CD14-positive monocyte (primary cell): ENCODE measurements at regions not wholly inside any gene's neighbourhood (a gene's known extent, or its start where the extent isn't known, plus 50 kb on each side); places are given as distances from the start of the nearest gene placed in this dataset.
"Not testable (repeated sequence)": the region's sequence is repeated elsewhere in the genome, so short reads cannot be mapped to it uniquely, and the experiment has no call there.

Experiments
- DNase-seq, 3 donors: peaks; one replicate each; pipeline ENCODE4 v3.0.0-alpha.2; 2011 to 2022
- H2AFZ ChIP-seq: 2 replicates; pipeline ENCODE4 v1.6.0; 2012; ENCODE audit warnings: mild to moderate bottlenecking, low read depth, low read length, inconsistent platforms; ENCODE audit not compliant: insufficient read depth, poor library complexity, severe bottlenecking
- H3K27ac ChIP-seq, 2 donors: 1 replicate in 1 of 2; 2 replicates in 1 of 2; pipeline ENCODE4 v1.5.1; 2012 to 2013; ENCODE audit warnings: low read length in 2 of 2, control low read depth in 1 of 2, inconsistent platforms in 1 of 2, low read depth in 1 of 2, mild to moderate bottlenecking in 1 of 2
- H3K27me3 ChIP-seq, 2 donors: one replicate each; pipeline versions ENCODE4 v1.6.0 to v1.6.1; 2011 to 2013; ENCODE audit warnings: low read length in 2 of 2; ENCODE audit not compliant: control insufficient read depth in 2 of 2, insufficient read depth in 2 of 2
- H3K36me3 ChIP-seq, 2 donors: replicated peaks in 1 of 2; 1 replicate in 1 of 2; 2 replicates in 1 of 2; pipeline versions ENCODE4 v1.5.1 to v1.6.1; 2012 to 2013; ENCODE audit warnings: low read length in 2 of 2, control low read depth in 1 of 2, inconsistent platforms in 1 of 2, mild to moderate bottlenecking in 1 of 2; ENCODE audit not compliant: insufficient read depth in 2 of 2, control insufficient read depth in 1 of 2
- H3K4me1 ChIP-seq, 2 donors: 1 replicate in 1 of 2; 2 replicates in 1 of 2; pipeline versions ENCODE4 v1.5.1 to v1.6.1; 2012 to 2013; ENCODE audit warnings: low read length in 2 of 2, control low read depth in 1 of 2, inconsistent platforms in 1 of 2, mild to moderate bottlenecking in 1 of 2, moderate library complexity in 1 of 2; ENCODE audit not compliant: insufficient read depth in 2 of 2, control insufficient read depth in 1 of 2
- H3K4me2 ChIP-seq: replicated peaks from 2 replicates; pipeline ENCODE3; 2012; ENCODE audit warnings: low read length, moderate library complexity, mild to moderate bottlenecking; ENCODE audit not compliant: poor library complexity, severe bottlenecking; ENCODE audit errors: extremely low read depth
- H3K4me3 ChIP-seq, 3 experiments: fragments of 200-600 bp in 1 of 3; sonication (generic) in 1 of 3; replicated peaks in 1 of 3; 1 replicate in 2 of 3; 2 replicates in 1 of 3; pipeline ENCODE4 v1.5.1; 2011 to 2013; ENCODE audit warnings: low read length in 3 of 3, mild to moderate bottlenecking in 3 of 3, control low read depth in 2 of 3, low read depth in 2 of 3, inconsistent platforms in 1 of 3, moderate library complexity in 1 of 3
- H3K79me2 ChIP-seq: 2 replicates; pipeline ENCODE4 v1.6.0; 2012; ENCODE audit warnings: mild to moderate bottlenecking, control low read depth, inconsistent platforms, low read length, moderate library complexity; ENCODE audit not compliant: insufficient read depth
- H3K9ac ChIP-seq: 2 replicates; pipeline ENCODE4 v1.6.0; 2017; ENCODE audit warnings: low read length, mild to moderate bottlenecking; ENCODE audit not compliant: insufficient read depth, poor library complexity, severe bottlenecking
- H3K9me3 ChIP-seq, 2 donors: replicated peaks in 1 of 2; 1 replicate in 1 of 2; 2 replicates in 1 of 2; pipeline versions ENCODE4 v1.5.1 to v1.6.1; 2012 to 2013; ENCODE audit warnings: low read length in 2 of 2, control low read depth in 1 of 2; ENCODE audit not compliant: control insufficient read depth in 1 of 2, insufficient read depth in 1 of 2
- H4K20me1 ChIP-seq: 2 replicates; pipeline ENCODE4 v1.6.0; 2012; ENCODE audit warnings: mild to moderate bottlenecking, low read length, control low read depth, moderate library complexity; ENCODE audit not compliant: insufficient read depth
- H3K27ac Mint-ChIP-seq, 7 donors: one replicate each; pipeline ENCODE4 v1.8.0; 2020; ENCODE audit warnings: mild to moderate bottlenecking in 7 of 7, mixed read lengths in 7 of 7, moderate library complexity in 6 of 7, inconsistent platforms in 2 of 7
- H3K27me3 Mint-ChIP-seq, 3 donors: one replicate each; pipeline ENCODE4 v1.8.0; 2021 to 2022; ENCODE audit warnings: low read depth in 3 of 3, mild to moderate bottlenecking in 3 of 3, mixed read lengths in 3 of 3, moderate library complexity in 3 of 3, inconsistent platforms in 1 of 3
- H3K36me3 Mint-ChIP-seq, 2 donors: one replicate each; pipeline ENCODE4 v1.8.0; 2020; ENCODE audit warnings: mixed read lengths in 2 of 2, inconsistent platforms in 1 of 2, mild to moderate bottlenecking in 1 of 2
- H3K4me1 Mint-ChIP-seq: one replicate; pipeline ENCODE4 v1.8.0; 2020; ENCODE audit warnings: mild to moderate bottlenecking, mixed read lengths
- H3K4me3 Mint-ChIP-seq, 2 donors: one replicate each; pipeline ENCODE4 v1.8.0; 2020; ENCODE audit warnings: mild to moderate bottlenecking in 2 of 2, mixed read lengths in 2 of 2, moderate library complexity in 1 of 2
- H3K9me3 Mint-ChIP-seq, 7 donors: one replicate each; pipeline ENCODE4 v1.8.0; 2020 to 2022; ENCODE audit warnings: mixed read lengths in 7 of 7, mild to moderate bottlenecking in 6 of 7, moderate library complexity in 6 of 7, inconsistent platforms in 2 of 7
- WGBS: methylation state at CpG from one replicate; pipeline ENCODE4 v1.1.5; 2013; ENCODE audit warnings: missing lambda C conversion rate; ENCODE audit not compliant: insufficient coverage; 5-methylcytosine and 5-hydroxymethylcytosine counted together
- intact Hi-C, 2 donors: fragments of 100-400 bp; cut with micrococcal nuclease; formaldehyde crosslinking; loops; one replicate each; pipeline versions ENCODE4 v1.15.0 to v1.15.1; 2023

GRCh38 chr2:113328572-113328971 is 49.9 kb upstream of the PAX8 start:
- H2AFZ ChIP-seq, H3K4me3 ChIP-seq, H3K27ac Mint-ChIP-seq, H3K27ac ChIP-seq, H4K20me1 ChIP-seq, H3K4me3 Mint-ChIP-seq, H3K4me2 ChIP-seq, H3K36me3 Mint-ChIP-seq, intact Hi-C loops, H3K27me3 ChIP-seq, H3K9me3 ChIP-seq, H3K9ac ChIP-seq, H3K36me3 ChIP-seq, H3K9me3 Mint-ChIP-seq, H3K79me2 ChIP-seq: not testable (repeated sequence)
- H3K4me1 ChIP-seq: peaks cover 4 to 13% of the 10 kb centered on the region in 2 donors
- DNase-seq: peak in 1 of 3 donors; percentile 10
- Mint-ChIP-seq H3K4me1 (peaks cover 11% of the 10 kb centered on the region), H3K27me3 (peaks cover 5 to 12% (median 8%) of the 10 kb centered on the region in 3 donors)
- no CpG with 5 or more reads among the region's 1 CpG for WGBS
